ENCODE measurements at regions not wholly inside any gene's neighbourhood (a gene's known extent, or its start where the extent isn't known, plus 50 kb on each side); places are given as distances from the start of the nearest gene placed in this dataset.

- TF ChIP-seq CTCF (IDR thresholded peaks at IDR 0.05; ENCODE audit: extremely low read depth, low read depth, low read length): no peak
- Histone ChIP-seq H3K9me3 (ENCODE audit: low read depth, low read length) (no peaks in the 10 kb centered on the region), H3K79me2 (ENCODE audit: insufficient read depth, low read length) (no peaks in the 10 kb centered on the region), H3K4me1 (ENCODE audit: insufficient read depth, low read length) (no peaks in the 10 kb centered on the region), H2AFZ (ENCODE audit: low read length) (no peak overlapping the region), H3K27me3 (ENCODE audit: insufficient read depth, low read length) (no peaks in the 10 kb centered on the region), H3K27ac (ENCODE audit: low read depth, low read length) (no peak overlapping the region), H3K36me3 (ENCODE audit: insufficient read depth, low read length) (no peaks in the 10 kb centered on the region), H3K4me3 (ENCODE audit: insufficient read depth, low read length) (no peak overlapping the region), H3K4me2 (ENCODE audit: insufficient read depth, low read length) (no peak overlapping the region), H4K20me1 (ENCODE audit: insufficient read depth, low read length) (no peaks in the 10 kb centered on the region)
- DNase-seq (ENCODE audit: insufficient read length, low spot score, missing footprints): no peak
Observed at GRCh38 chr4:27245216-27245615, 384.6 kb downstream of the STIM2 start.

GRCh38 chr4:27248829-27249228, 388.2 kb downstream of the STIM2 start:
- H4K20me1 ChIP-seq (ENCODE audit: insufficient read depth, low read length): no peaks in the 10 kb centered on the region
- no peaks in the 10 kb centered on the region for H3K79me2 ChIP-seq (ENCODE audit: insufficient read depth, low read length)
- DNase-seq (ENCODE audit: insufficient read length, low spot score, missing footprints): no peak
- TF ChIP-seq CTCF (IDR thresholded peaks at IDR 0.05; ENCODE audit: extremely low read depth, low read depth, low read length): no peak
- no peak overlapping the region for H2AFZ ChIP-seq (ENCODE audit: low read length)
- no peaks in the 10 kb centered on the region for H3K27me3 ChIP-seq (ENCODE audit: insufficient read depth, low read length)
- no peaks in the 10 kb centered on the region for H3K4me1 ChIP-seq (ENCODE audit: insufficient read depth, low read length)
- no peak overlapping the region for H3K4me2 ChIP-seq (ENCODE audit: insufficient read depth, low read length)
- H3K27ac ChIP-seq (ENCODE audit: low read depth, low read length): no peak overlapping the region
- no peaks in the 10 kb centered on the region for H3K36me3 ChIP-seq (ENCODE audit: insufficient read depth, low read length)
- no peak overlapping the region for H3K4me3 ChIP-seq (ENCODE audit: insufficient read depth, low read length)
- no peaks in the 10 kb centered on the region for H3K9me3 ChIP-seq (ENCODE audit: low read depth, low read length)

GRCh38 chr4:27251771-27252170, 391.1 kb downstream of the STIM2 start:
- Histone ChIP-seq H3K9me3 (ENCODE audit: low read depth, low read length) (no peaks in the 10 kb centered on the region), H3K4me1 (ENCODE audit: insufficient read depth, low read length) (no peaks in the 10 kb centered on the region), H3K27me3 (ENCODE audit: insufficient read depth, low read length) (no peaks in the 10 kb centered on the region), H3K79me2 (ENCODE audit: insufficient read depth, low read length) (no peaks in the 10 kb centered on the region), H3K36me3 (ENCODE audit: insufficient read depth, low read length) (no peaks in the 10 kb centered on the region), H3K4me3 (ENCODE audit: insufficient read depth, low read length) (no peak overlapping the region), H4K20me1 (ENCODE audit: insufficient read depth, low read length) (no peaks in the 10 kb centered on the region), H2AFZ (ENCODE audit: low read length) (no peak overlapping the region), H3K4me2 (ENCODE audit: insufficient read depth, low read length) (no peak overlapping the region), H3K27ac (ENCODE audit: low read depth, low read length) (no peak overlapping the region)
- DNase-seq (ENCODE audit: insufficient read length, low spot score, missing footprints): no peak
- no peak for TF ChIP-seq CTCF (IDR thresholded peaks at IDR 0.05; ENCODE audit: extremely low read depth, low read depth, low read length)

- no peak for DNase-seq (ENCODE audit: insufficient read length, low spot score, missing footprints)
- Histone ChIP-seq H3K79me2 (ENCODE audit: insufficient read depth, low read length) (no peaks in the 10 kb centered on the region), H3K4me1 (ENCODE audit: insufficient read depth, low read length) (no peaks in the 10 kb centered on the region), H3K27me3 (ENCODE audit: insufficient read depth, low read length) (no peaks in the 10 kb centered on the region), H3K27ac (ENCODE audit: low read depth, low read length) (no peak overlapping the region), H3K9me3 (ENCODE audit: low read depth, low read length) (no peaks in the 10 kb centered on the region), H4K20me1 (ENCODE audit: insufficient read depth, low read length) (no peaks in the 10 kb centered on the region), H3K36me3 (ENCODE audit: insufficient read depth, low read length) (no peaks in the 10 kb centered on the region), H2AFZ (ENCODE audit: low read length) (no peak overlapping the region), H3K4me2 (ENCODE audit: insufficient read depth, low read length) (no peak overlapping the region), H3K4me3 (ENCODE audit: insufficient read depth, low read length) (no peak overlapping the region)
- TF ChIP-seq CTCF (IDR thresholded peaks at IDR 0.05; ENCODE audit: extremely low read depth, low read depth, low read length): no peak
Observed at GRCh38 chr4:27267339-27267969, 406.8 kb downstream of the STIM2 start.
